Colonic mucosa (tissue), 4 donors: ENCODE measurements at regions not wholly inside any gene's neighbourhood (a gene's known extent, or its start where the extent isn't known, plus 50 kb on each side); places are given as distances from the start of the nearest gene placed in this dataset.
"Not testable (repeated sequence)": the region's sequence is repeated elsewhere in the genome, so short reads cannot be mapped to it uniquely, and the experiment has no call there.

Source experiments
- DNase-seq: peaks from one replicate; pipeline ENCODE4 v3.0.0-alpha.2; 2020
- H3K27ac ChIP-seq: fragments of 200-600 bp; one replicate; pipeline ENCODE4 v1.8.0; 2021
- H3K27me3 ChIP-seq: fragments of 200-600 bp; one replicate; pipeline ENCODE4 v1.8.0; 2021
- H3K36me3 ChIP-seq: fragments of 200-600 bp; one replicate; pipeline ENCODE4 v1.8.0; 2021
- H3K4me1 ChIP-seq: fragments of 200-600 bp; one replicate; pipeline ENCODE4 v1.8.0; 2021; ENCODE audit warnings: mild to moderate bottlenecking
- H3K4me3 ChIP-seq: fragments of 200-600 bp; one replicate; pipeline ENCODE4 v1.8.0; 2021
- H3K9ac ChIP-seq, 2 donors: one replicate each; pipeline ENCODE4 v1.7.0; 2013; ENCODE audit warnings: control low read depth in 2 of 2, low read depth in 2 of 2, low read length in 2 of 2
- H3K9me3 ChIP-seq: fragments of 200-600 bp; one replicate; pipeline ENCODE4 v1.8.0; 2021
- CTCF ChIP-seq: fragments of 200-600 bp; IDR thresholded peaks from one replicate; pipeline ENCODE4 v1.8.0; 2022; ENCODE audit warnings: antibody characterized with exemption, mild to moderate bottlenecking
- intact Hi-C: fragments of 100-400 bp; cut with DNase I; formaldehyde crosslinking; loops from one replicate; pipeline ENCODE4 v1.14.1; 2022
- donor health status: healthy.
- donor health status: DM: no; HTN: no; CAD: no.
- donor health status: DM: no; HTN: no; CAD: no.

DNA sequence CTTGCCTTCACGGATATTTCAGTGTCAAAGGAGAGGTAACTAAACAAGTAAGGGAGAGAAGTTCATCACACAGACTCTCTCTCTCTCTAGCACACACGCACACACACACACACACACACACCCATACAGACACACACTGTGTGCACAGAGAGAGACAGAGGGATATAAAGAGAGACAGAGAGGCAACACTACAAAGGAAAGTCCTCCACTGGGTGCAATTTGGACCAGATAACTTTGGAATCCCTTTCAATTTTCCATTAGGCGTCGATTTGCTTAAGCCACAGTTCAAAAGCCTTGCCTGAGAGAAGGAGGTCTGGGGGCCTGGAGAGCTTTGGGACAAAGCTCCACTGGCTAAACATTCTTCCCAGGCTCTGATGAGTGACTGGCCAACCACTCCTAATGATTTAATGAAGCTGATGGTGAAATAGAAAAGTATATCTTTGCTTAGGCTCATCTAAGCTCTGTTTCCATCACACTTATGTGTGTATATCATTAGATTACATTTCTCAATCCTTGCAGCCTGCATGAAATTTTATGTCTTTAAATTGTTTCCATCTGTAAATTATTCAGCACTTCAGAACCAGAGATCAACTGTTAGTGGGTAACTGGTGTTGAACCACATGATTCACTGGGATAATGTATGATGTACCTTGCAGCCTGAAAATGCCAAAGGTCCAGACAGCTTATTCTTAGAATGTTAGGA lies 180.8 kb downstream of the MAGEB17 start:
- DNase-seq = no peak
- no peaks in the 10 kb centered on the region for H3K36me3 ChIP-seq
- no peak overlapping the region for H3K4me3 ChIP-seq
- H3K9ac ChIP-seq = no peak overlapping the region
- no peaks in the 10 kb centered on the region for H3K27me3 ChIP-seq
- H3K4me1 ChIP-seq = no peaks in the 10 kb centered on the region
- no peak overlapping the region for H3K27ac ChIP-seq
- intact Hi-C loops = no loop called here
- TF ChIP-seq CTCF = no peak
- H3K9me3 ChIP-seq = no peaks in the 10 kb centered on the region

DNA sequence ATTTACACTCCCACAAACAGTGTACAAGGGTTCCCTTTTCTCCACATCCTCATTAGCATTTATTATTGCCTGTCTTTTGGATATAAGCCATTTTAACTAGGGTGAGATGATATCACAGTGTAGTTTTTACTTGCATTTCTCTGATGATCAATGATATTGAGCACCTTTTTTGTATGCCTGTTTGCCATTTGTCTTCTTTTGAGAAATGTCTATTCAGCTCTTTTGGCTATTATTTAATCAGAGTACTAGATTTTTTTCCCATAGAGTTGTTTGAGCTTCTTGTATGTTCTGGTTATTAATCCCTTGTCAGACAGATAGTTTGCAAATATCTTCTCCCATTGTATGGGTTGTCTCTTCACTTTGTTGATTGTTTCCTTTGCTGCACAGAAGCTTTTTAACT lies 190.6 kb downstream of the MAGEB17 start:
- Histone ChIP-seq H3K4me1 (no peaks in the 10 kb centered on the region), H3K9ac (no peak overlapping the region), H3K9me3 (no peaks in the 10 kb centered on the region), H3K27ac (no peak overlapping the region), H3K27me3 (no peaks in the 10 kb centered on the region), H3K36me3 (no peaks in the 10 kb centered on the region), H3K4me3 (no peak overlapping the region)
- intact Hi-C loops = no loop called here
- no peak for TF ChIP-seq CTCF
- DNase-seq = no peak

DNA sequence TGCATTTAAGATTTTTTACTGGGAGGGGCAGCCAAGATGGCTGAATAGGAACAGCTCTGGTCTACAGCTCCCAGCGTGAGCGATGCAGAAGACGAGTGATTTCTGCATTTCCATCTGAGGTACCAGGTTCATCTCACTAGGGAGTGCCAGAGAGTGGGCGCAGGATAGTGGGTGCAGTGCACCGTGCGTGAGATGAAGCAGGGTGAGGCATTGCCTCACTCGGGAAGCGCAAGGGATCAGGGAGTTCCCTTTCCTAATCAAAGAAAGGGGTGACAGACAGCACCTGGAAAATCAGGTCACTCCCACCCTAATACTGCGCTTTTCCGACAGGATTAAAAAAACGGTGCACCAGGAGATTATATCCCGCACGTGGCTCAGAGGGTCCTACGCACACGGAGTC lies 192.8 kb downstream of the MAGEB17 start:
- H3K9me3 ChIP-seq, intact Hi-C loops, H3K27ac ChIP-seq, H3K4me1 ChIP-seq, H3K4me3 ChIP-seq, H3K27me3 ChIP-seq, H3K36me3 ChIP-seq, DNase-seq, H3K9ac ChIP-seq: not testable (repeated sequence)

GRCh38 chrX:16368696-16369095 lies 201.4 kb downstream of the MAGEB17 start:
- H3K9ac ChIP-seq = no peak overlapping the region
- H3K27me3 ChIP-seq = no peaks in the 10 kb centered on the region
- intact Hi-C loops = no loop called here
- H3K36me3 ChIP-seq = no peaks in the 10 kb centered on the region
- no peaks in the 10 kb centered on the region for H3K4me1 ChIP-seq
- no peak overlapping the region for H3K4me3 ChIP-seq
- no peak for DNase-seq
- no peak overlapping the region for H3K27ac ChIP-seq
- H3K9me3 ChIP-seq = no peaks in the 10 kb centered on the region
- TF ChIP-seq CTCF = no peak

- DNase-seq = no peak
- no peak for TF ChIP-seq CTCF
- no peaks in the 10 kb centered on the region for H3K27me3 ChIP-seq
- H3K9ac ChIP-seq = no peak overlapping the region
- H3K9me3 ChIP-seq = no peaks in the 10 kb centered on the region
- no peaks in the 10 kb centered on the region for H3K4me1 ChIP-seq
- H3K27ac ChIP-seq = no peak overlapping the region
- intact Hi-C loops = no loop called here
- no peaks in the 10 kb centered on the region for H3K36me3 ChIP-seq
- no peak overlapping the region for H3K4me3 ChIP-seq
Measured at GRCh38 chrX:16376056-16376455, 208.8 kb downstream of the MAGEB17 start.

DNA sequence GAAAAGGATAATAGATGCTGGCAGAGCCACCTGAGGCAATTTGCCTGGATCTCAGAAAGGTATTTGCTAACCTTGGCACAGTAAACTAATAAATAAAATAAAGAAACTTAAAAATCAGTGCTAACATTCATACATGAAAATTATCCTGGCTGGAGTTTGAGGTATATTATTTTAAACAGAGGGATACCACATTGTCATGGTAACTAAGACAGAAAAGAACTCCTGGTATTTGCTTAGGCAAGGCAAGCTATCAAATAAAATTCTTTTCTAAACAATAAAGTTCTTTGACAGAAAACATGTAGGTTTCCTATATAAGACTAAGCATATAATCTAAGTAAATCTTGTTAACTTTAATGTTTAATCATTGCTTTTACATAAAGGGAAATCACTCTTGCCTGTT lies 218.8 kb downstream of the MAGEB17 start:
- no peak for DNase-seq
- intact Hi-C loops = no loop called here

More for the DNA sequence above, 218.8 kb downstream of the MAGEB17 start:
- Histone ChIP-seq H3K4me3 (no peak overlapping the region), H3K27me3 (no peaks in the 10 kb centered on the region), H3K27ac (no peak overlapping the region), H3K36me3 (no peaks in the 10 kb centered on the region), H3K9me3 (no peaks in the 10 kb centered on the region), H3K9ac (no peak overlapping the region), H3K4me1 (no peaks in the 10 kb centered on the region)
- no peak for TF ChIP-seq CTCF
